Neural progenitor cell (in vitro differentiated cells): ENCODE measurements at regions not wholly inside any gene's neighbourhood (a gene's known extent, or its start where the extent isn't known, plus 50 kb on each side); places are given as distances from the start of the nearest gene placed in this dataset.

Experiments
- DNase-seq: peaks from one replicate; pipeline ENCODE4 v3.0.0-alpha.2; 2016; ENCODE audit warnings: low spot score
- H2AFZ ChIP-seq: fragments of 200-600 bp; sonication (generic); replicated peaks from 2 replicates; pipeline ENCODE4 v1.6.1; 2016; ENCODE audit warnings: antibody characterized with exemption
- H3F3A ChIP-seq: fragments of 200-600 bp; sonication (generic); 2 replicates; pipeline ENCODE4 v1.6.1; 2016; ENCODE audit warnings: antibody characterized with exemption, low read depth
- H3K27ac ChIP-seq: fragments of 200-600 bp; sonication (generic); 2 replicates; pipeline ENCODE4 v1.5.1; 2016; ENCODE audit warnings: mild to moderate bottlenecking
- H3K27me3 ChIP-seq: fragments of 200-600 bp; sonication (generic); 2 replicates; pipeline ENCODE4 v1.6.1; 2016; ENCODE audit warnings: mild to moderate bottlenecking, moderate library complexity
- H3K36me3 ChIP-seq: fragments of 200-600 bp; sonication (generic); 2 replicates; pipeline ENCODE4 v1.5.1; 2016
- H3K4me1 ChIP-seq: fragments of 200-600 bp; sonication (generic); 2 replicates; pipeline ENCODE4 v1.6.1; 2016; ENCODE audit warnings: mixed run types
- H3K4me2 ChIP-seq: fragments of 200-600 bp; sonication (generic); 2 replicates; pipeline ENCODE4 v1.6.1; 2016
- H3K4me3 ChIP-seq: fragments of 200-600 bp; sonication (generic); 2 replicates; pipeline ENCODE4 v1.5.1; 2016
- H3K79me2 ChIP-seq: fragments of 200-600 bp; sonication (generic); 2 replicates; pipeline ENCODE4 v1.6.1; 2016; ENCODE audit warnings: low read depth
- H3K9ac ChIP-seq: fragments of 200-600 bp; sonication (generic); 2 replicates; pipeline ENCODE4 v1.6.1; 2016
- H3K9me3 ChIP-seq: fragments of 200-600 bp; sonication (generic); 2 replicates; pipeline ENCODE4 v1.5.1; 2016; ENCODE audit warnings: low read depth
- H4K20me1 ChIP-seq: fragments of 200-600 bp; sonication (generic); 2 replicates; pipeline ENCODE4 v1.6.1; 2016; ENCODE audit warnings: low read depth
- H3K27ac Mint-ChIP-seq: 3 replicates; pipeline ENCODE4 v1.8.0; 2021; ENCODE audit warnings: mixed read lengths
- H3K27me3 Mint-ChIP-seq: 2 replicates; pipeline ENCODE4 v1.8.0; 2022; ENCODE audit warnings: low read depth, mild to moderate bottlenecking, inconsistent platforms, moderate library complexity, mixed read lengths; ENCODE audit not compliant: insufficient read depth
- H3K36me3 Mint-ChIP-seq: 3 replicates; pipeline ENCODE4 v1.8.0; 2021; ENCODE audit warnings: mixed read lengths
- H3K4me1 Mint-ChIP-seq: 3 replicates; pipeline ENCODE4 v1.8.0; 2021; ENCODE audit warnings: mixed read lengths
- H3K4me3 Mint-ChIP-seq: 3 replicates; pipeline ENCODE4 v1.8.0; 2021; ENCODE audit warnings: mild to moderate bottlenecking, moderate library complexity, mixed read lengths
- H3K9me3 Mint-ChIP-seq: 3 replicates; pipeline ENCODE4 v1.8.0; 2020; ENCODE audit warnings: mixed read lengths
- EZH2 ChIP-seq: fragments of 200-600 bp; sonication (generic); IDR thresholded peaks from 2 replicates; pipeline ENCODE4 v1.6.1; 2017; ENCODE audit warnings: antibody characterized with exemption, mild to moderate bottlenecking, moderate library complexity
- EZH2phosphoT487 ChIP-seq: fragments of 200-600 bp; sonication (generic); IDR thresholded peaks from 2 replicates; pipeline ENCODE4 v1.6.1; 2017; ENCODE audit warnings: antibody characterized with exemption
- TF ChIP-seq, protein P1 (sequence below): fragments of 200-600 bp; sonication (generic); IDR thresholded peaks from 2 replicates; pipeline ENCODE4 v1.5.1; 2017; ENCODE audit warnings: antibody characterized with exemption, mild to moderate bottlenecking

GRCh38 chr18:8928847-8929780 lies 173.4 kb upstream of the NDUFV2 start:
- H3K79me2 ChIP-seq, result no peaks in the 10 kb centered on the region
- no peaks in the 10 kb centered on the region for H4K20me1 ChIP-seq
- H3K4me1 ChIP-seq, result no peaks in the 10 kb centered on the region
- no peak overlapping the region for H3K4me2 ChIP-seq
- H3K27me3 ChIP-seq, result no peaks in the 10 kb centered on the region
- Mint-ChIP-seq H3K4me3 (no peak overlapping the region), H3K27ac (no peak overlapping the region), H3K27me3 (no peaks in the 10 kb centered on the region), H3K4me1 (no peaks in the 10 kb centered on the region), H3K36me3 (no peaks in the 10 kb centered on the region), H3K9me3 (peaks cover 41% of the 10 kb centered on the region)
- DNase-seq, result no peak
- TF ChIP-seq, protein P1, sequence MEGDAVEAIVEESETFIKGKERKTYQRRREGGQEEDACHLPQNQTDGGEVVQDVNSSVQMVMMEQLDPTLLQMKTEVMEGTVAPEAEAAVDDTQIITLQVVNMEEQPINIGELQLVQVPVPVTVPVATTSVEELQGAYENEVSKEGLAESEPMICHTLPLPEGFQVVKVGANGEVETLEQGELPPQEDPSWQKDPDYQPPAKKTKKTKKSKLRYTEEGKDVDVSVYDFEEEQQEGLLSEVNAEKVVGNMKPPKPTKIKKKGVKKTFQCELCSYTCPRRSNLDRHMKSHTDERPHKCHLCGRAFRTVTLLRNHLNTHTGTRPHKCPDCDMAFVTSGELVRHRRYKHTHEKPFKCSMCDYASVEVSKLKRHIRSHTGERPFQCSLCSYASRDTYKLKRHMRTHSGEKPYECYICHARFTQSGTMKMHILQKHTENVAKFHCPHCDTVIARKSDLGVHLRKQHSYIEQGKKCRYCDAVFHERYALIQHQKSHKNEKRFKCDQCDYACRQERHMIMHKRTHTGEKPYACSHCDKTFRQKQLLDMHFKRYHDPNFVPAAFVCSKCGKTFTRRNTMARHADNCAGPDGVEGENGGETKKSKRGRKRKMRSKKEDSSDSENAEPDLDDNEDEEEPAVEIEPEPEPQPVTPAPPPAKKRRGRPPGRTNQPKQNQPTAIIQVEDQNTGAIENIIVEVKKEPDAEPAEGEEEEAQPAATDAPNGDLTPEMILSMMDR, result no peak
- TF ChIP-seq EZH2, result no peak
- TF ChIP-seq EZH2phosphoT487, result no peak
- H3F3A ChIP-seq, result no peaks in the 10 kb centered on the region
- H2AFZ ChIP-seq, result no peak overlapping the region
- no peak overlapping the region for H3K4me3 ChIP-seq
- no peak overlapping the region for H3K9ac ChIP-seq
- H3K9me3 ChIP-seq, result no peaks in the 10 kb centered on the region
- no peak overlapping the region for H3K27ac ChIP-seq
- H3K36me3 ChIP-seq, result no peaks in the 10 kb centered on the region

DNA sequence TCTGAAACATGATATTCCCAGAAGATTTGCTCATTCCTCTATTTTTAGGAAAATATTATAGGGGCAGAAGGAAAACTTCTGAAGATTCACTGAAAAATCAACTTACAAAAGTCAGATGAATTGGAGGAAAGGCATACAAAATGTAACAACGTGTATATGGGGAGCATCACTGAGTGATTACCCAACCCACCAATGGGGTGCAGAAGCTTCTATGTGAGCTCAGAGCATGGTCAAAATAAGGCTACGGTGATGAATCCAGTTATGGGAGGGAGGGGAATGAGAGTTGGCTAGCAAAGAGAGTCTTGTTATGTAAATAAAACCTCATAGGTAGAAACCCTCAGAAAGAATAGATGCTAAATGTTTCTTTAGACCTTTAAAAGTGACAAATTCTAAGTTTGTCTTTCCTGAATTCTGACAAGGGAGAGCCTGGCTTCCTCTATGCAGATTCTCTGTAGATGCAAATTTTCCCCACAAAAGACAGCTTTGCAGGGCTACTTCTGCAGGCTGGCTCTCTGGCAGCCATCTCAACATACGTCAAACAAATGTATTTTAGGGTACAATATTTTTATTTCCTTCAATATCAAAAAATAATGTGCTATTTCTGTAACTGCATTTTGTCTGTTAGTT lies 171.4 kb upstream of the NDUFV2 start:
- Histone ChIP-seq H4K20me1 (no peaks in the 10 kb centered on the region), H3K9me3 (no peaks in the 10 kb centered on the region), H3K27me3 (no peaks in the 10 kb centered on the region), H3K27ac (no peak overlapping the region), H3K79me2 (no peaks in the 10 kb centered on the region), H3F3A (no peaks in the 10 kb centered on the region), H3K4me2 (no peak overlapping the region), H3K9ac (no peak overlapping the region), H3K4me1 (no peaks in the 10 kb centered on the region), H3K4me3 (no peak overlapping the region), H3K36me3 (no peaks in the 10 kb centered on the region), H2AFZ (peak overlapping the region; percentile 39)
- Mint-ChIP-seq H3K4me1 (no peaks in the 10 kb centered on the region), H3K27me3 (peaks cover 5% of the 10 kb centered on the region), H3K36me3 (no peaks in the 10 kb centered on the region), H3K4me3 (no peak overlapping the region), H3K9me3 (peaks cover 36% of the 10 kb centered on the region), H3K27ac (no peak overlapping the region)
- DNase-seq, result no peak
- TF ChIP-seq, protein P1, result no peak
- no peak for TF ChIP-seq EZH2
- TF ChIP-seq EZH2phosphoT487, result no peak

DNA sequence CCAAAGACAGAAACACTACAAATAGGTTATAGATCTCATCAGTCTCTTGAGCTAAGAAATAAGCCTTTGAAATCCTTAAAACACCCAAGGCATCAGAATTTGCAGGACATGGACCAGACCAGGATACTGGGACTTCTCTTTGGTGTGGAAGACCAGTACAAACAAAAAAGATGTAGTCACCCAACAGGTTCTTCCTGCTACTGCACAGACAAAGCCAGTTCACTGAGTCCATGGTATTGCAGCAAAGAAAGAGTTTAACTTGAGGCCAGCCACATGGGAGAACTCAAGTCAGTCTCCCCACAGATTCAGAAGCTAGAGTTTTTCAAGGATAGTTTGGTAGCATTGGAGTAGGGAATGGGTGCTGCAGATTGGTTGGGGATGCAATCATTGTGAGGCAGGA lies 169.6 kb upstream of the NDUFV2 start:
- TF ChIP-seq, protein P1, result no peak
- TF ChIP-seq EZH2phosphoT487 (no peak), EZH2 (no peak)
- H3K4me2 ChIP-seq, result no peak overlapping the region
- H3K4me1 Mint-ChIP-seq, result no peaks in the 10 kb centered on the region
- no peak overlapping the region for H3K4me3 ChIP-seq
- H3K4me3 Mint-ChIP-seq, result peak overlapping the region; percentile 50
- no peak overlapping the region for H3K9ac ChIP-seq
- peaks cover 10% of the 10 kb centered on the region for H3K4me1 ChIP-seq
- H3K36me3 ChIP-seq, result no peaks in the 10 kb centered on the region
- H3K27me3 Mint-ChIP-seq, result peaks cover 7% of the 10 kb centered on the region
- no peaks in the 10 kb centered on the region for H3K27me3 ChIP-seq
- H4K20me1 ChIP-seq, result no peaks in the 10 kb centered on the region
- no peak overlapping the region for H2AFZ ChIP-seq
- no peak overlapping the region for H3K27ac Mint-ChIP-seq
- peaks cover 23% of the 10 kb centered on the region for H3K9me3 Mint-ChIP-seq
- H3K9me3 ChIP-seq, result no peaks in the 10 kb centered on the region
- no peaks in the 10 kb centered on the region for H3F3A ChIP-seq
- H3K27ac ChIP-seq, result no peak overlapping the region
- H3K79me2 ChIP-seq, result no peaks in the 10 kb centered on the region
- H3K36me3 Mint-ChIP-seq, result no peaks in the 10 kb centered on the region
- no peak for DNase-seq
